Hypothalamus (tissue), 51 donors: ENCODE measurements at regions not wholly inside any gene's neighbourhood (a gene's known extent, or its start where the extent isn't known, plus 50 kb on each side); places are given as distances from the start of the nearest gene placed in this dataset.
"Not testable (repeated sequence)": the region's sequence is repeated elsewhere in the genome, so short reads cannot be mapped to it uniquely, and the experiment has no call there.

Experiments
- DNase-seq, 51 donors: peaks; one replicate each; lab custom pipeline; 2025; lab: John Stamatoyannopoulos, UW

DNA sequence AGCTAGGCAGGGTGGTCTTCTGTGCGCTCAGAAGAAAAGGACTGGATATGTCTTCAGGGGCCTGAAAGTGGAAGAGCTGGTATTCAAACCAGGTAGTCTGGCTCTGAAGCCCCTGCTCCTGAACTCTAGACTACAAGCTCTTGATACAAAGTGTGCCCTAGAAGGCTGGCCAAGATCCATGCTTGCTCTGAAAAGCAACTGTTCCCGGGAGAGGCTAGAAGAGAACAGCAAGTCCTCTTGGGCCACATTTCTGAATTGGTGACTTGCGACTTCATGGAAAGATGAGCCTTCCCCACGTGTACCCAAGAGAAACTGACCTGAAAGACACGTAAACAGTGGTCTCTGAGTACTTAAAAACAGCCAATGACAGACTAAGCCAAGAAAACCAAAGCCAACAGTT is 123.3 kb upstream of the GRIK3 start:
- peak in 12 of 51 donors; percentile 11 to 72 (median 32) for DNase-seq

DNA sequence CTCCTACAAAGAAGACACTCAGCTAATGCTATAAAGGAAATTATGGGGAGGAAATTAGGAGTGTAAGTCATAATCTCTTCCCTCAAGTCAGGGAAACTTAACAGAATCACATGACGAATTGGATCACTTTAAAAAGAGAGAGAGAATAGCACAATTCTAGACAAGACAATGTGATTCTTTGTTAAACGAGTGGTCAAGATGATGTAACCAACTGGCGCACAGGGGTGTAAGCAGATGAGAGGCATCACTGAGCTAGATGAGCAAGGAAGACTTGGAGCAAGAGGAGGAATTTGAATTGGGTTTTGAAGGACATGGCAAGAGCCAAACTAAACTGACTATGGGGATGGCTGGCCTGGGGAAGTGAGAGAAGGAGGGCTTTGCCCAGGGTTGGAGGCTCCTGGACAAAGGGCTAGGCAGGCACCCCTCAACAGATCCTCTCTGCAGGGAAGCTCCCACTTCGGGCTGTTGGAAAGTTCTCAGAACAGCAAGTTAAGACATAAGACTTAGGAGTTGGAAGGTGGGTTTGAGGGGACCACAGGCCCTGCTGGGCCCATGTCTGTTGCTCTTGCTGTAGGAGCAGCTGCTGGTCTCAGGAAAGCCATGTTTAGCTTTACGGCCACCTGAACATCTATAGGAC is 123.9 kb upstream of the GRIK3 start:
- DNase-seq = peak in 15 of 51 donors; percentile 8 to 73 (median 27)

DNA sequence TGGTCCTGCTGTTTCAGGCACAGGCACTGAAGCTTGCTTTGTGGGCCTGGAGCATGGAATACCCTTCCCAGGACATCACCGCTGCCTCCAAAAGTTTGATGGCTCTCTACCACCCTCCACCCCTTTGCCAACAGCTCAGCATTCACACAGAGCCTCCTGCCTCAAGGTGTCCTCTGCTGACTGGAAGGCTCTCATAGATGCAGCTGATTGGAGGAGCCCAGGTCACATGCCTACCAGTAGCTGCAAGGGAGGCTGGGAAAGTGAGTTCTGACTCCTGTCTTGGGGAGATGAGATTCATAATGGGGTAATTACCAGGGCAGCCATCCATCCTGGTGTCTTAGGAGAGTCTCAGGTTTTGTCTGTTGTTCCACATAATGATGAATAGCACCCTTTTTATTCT is 124.8 kb upstream of the GRIK3 start:
- no peak for DNase-seq

GRCh38 chr1:37161171-37161570 is 126.9 kb upstream of the GRIK3 start:
- no peak for DNase-seq

DNA sequence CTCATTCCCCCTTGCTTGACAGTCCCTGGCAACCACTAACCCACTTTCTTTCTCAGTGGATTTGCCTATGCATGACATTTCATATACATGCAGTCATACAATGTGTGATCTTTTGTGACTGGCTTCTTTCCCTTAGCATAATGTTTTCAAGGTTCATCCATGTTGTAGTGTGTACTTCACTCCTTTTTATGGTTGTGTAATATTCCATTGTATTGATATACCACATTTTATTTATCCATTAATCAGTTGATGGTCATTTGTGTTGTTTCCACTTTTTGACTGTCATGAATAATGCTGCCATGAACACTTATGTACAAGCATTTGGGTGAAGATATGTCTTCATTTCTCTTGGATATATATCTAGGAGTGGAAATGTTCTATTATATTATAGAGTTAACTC is 127.7 kb upstream of the GRIK3 start:
- DNase-seq = no peak

DNA sequence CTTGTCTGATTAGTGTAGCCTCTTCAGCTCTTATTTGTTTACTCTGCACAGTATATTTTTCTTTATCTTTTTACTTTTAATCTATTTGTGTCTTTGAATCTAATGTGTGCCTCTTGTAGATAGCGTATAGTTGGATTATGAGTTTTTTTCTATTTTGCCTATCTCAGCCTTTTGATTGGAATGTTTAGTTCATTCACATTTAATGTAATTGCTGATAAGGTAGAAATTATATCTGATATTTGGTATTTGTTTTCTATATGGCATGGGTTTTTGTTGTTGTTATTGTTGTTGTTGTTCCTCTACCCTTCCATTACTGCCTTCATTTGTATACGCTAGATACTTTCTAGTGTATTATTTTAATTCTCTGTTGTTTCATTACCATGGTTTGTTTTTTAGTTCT is 131.7 kb upstream of the GRIK3 start:
- no peak for DNase-seq

DNA sequence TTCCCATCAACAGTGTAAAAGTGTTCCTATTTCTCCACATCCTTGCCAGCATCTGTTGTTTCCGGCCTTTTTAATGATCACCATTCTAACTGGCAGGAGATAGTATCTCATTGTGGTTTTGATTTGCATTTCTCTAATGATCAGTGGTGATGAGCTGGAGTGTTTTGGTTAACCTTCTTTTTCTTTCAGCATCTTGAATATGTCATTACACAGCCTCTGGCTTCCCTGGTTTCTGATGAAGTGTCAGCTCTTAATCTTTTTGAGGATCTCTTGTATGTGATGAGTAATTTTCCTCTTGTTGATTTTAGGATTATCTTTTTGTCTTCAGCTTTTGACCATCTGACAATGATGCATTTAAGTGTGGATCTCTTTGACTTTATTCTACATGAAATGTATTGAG is 133.2 kb upstream of the GRIK3 start:
- DNase-seq = no peak

DNA sequence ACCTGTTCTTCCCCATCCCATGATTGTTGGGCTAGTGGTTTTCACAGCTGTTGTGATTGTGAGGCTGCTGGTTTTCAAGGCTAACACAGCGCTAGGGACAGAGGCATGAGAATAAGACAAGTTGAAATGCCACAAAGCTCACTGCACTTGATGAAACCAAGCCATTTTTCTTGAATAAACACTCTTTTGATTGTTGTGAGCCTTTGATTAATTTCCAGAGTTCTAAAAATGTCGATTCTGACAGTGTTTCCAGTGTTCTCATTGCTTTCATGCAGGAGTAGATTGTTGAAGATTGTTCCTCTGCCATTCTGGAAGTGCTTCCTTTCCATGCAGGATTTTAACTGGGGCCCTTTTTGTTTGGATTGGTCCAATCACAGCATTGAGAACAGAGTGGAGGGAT is 134.9 kb upstream of the GRIK3 start:
- DNase-seq = peak in 1 of 51 donors; percentile 16

DNA sequence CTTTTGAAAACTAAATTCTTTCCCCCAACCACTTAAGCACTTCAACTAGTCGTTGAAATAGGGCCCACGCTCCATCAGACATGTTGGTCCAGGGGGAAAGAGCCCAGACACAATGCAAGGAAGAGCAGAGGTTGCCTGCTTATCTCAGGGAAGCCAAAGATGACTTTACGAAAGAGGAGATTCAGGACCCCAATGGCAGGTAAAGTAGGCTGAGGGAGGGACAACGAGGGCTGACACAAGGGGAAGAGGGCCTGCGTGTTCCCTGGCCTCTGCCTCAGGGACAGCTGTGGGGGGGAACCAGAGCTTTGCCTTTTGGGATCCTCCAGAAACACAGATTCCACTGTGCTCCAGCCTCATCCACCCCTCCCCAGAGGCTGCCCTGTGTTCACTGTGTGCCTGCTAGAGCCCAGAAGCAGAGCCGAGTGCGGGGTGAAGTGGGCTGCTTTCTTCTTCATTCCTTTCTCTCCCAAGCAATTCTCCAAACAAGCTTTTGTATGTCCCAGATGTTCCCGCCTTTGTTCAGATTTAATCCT is 135.5 kb upstream of the GRIK3 start:
- no peak for DNase-seq

- DNase-seq = no peak
Observed at GRCh38 chr1:37171691-37172090, 137.4 kb upstream of the GRIK3 start.

GRCh38 chr1:37174341-37174740 is 140.0 kb upstream of the GRIK3 start:
- no peak for DNase-seq

DNA sequence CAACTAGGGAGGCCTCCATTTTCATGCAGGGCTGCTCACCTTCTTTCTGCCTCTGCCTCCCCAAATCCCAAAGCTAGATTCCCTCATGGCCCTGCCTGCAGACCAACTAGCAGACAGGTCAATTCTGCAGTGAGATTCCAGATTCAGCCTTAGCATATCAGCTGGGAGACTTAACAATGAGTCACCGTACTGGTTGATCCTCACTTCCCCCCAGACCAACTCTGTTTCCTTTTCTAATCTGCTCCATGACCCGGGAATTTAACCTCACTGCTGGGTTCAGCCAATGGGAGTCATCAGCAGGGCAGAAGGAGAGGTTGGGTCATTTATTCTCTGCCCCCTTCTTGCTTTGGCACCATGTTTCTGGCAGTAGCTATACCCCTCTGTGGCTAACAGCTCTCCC is 140.6 kb upstream of the GRIK3 start:
- DNase-seq = no peak

GRCh38 chr1:37175666-37176215 is 141.4 kb upstream of the GRIK3 start:
- no peak for DNase-seq

DNA sequence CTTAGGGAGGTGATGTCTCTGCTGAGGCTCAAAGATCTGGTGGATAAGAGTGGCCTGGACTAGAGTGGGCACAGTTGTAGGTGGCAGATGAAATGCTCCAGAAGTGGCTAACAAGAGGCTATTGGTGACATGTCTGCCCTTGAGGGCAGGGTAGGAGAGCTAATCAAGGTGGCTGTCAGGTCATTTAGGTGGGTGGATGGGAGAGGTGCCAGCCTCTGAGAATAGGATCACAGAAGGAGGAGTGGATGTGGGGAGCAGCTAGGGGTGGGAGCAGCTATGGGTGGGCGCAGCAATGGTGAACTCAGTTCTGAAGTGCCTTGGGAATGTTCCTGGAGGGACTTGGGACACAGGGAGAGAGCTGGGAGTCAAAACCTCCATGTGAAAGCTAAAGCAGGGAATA is 142.0 kb upstream of the GRIK3 start:
- DNase-seq = no peak

DNA sequence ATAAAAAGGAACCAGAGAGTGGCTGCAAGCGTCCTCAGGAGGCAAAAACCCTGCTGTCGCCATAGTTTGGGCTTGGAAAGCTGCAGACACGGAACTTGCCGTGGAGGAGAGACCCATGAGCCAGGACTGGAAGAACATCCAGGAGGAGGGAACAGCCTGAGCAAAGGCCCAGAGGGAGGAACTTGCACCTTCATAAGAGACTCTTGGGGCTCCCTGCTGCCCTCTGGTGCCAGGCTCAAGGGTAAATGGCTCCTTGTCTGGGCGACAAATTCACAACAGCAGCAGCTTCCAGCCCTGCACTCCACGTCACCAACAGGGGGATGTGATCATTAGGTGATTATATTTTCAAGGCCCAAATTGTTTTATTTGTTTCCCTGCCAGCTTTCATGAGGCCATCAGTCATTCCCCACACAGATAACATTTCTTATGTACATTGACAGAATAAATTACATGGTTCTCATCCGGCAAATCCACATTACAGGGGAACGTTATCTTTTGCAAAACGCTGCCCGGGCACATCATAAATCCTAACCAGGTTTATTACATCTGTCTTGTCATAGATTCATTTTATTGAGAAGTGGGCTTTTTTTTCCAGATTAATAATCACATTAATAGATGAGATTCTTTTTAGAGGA is 143.0 kb upstream of the GRIK3 start:
- DNase-seq = peak in 13 of 51 donors; percentile 8 to 42 (median 25)

DNA sequence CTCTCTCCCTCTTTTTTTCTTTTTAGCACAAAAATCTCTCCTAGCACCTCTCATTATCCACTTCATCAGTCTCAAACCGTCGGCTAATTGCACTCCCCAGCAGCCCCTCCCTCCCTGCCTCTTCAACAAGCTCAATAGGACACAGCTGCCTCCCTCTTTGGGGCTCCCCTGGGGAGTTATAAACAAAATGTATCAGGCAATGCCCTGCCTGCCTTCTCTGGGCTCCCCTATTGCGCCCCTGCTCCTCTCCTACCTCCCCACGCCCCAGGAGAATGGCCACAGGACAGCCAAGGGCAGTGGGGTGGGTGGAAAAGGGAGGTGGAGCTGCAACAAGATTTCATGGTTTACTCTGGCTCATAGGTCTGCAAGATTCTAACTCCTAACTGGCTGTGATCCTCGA is 147.1 kb upstream of the GRIK3 start:
- no peak for DNase-seq

GRCh38 chr1:37184789-37185188 is 150.5 kb upstream of the GRIK3 start:
- no peak for DNase-seq

DNA sequence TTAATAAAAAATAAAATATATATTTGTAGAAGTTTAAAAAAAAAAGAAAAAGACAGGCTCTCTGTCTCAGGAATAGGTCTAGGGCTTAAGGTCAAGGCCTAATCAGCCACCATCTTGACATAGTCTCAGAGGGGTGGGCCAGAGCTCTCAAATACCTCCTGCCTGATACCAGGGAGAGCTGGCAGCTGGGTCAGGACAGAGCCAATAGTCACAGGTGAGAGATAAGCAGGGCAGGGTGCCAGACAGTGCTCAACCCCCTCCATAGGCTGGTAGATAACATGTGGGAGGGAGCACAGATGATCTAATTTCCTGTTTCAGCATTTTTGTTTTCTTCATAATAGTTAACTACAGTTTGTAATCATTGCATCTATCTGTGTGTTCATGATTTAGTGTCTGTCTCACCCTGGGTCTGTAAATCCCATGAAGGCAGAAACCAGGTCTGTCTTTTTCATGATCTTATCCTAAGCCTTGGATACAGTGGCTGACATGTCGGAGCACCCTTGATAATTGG is 152.0 kb upstream of the GRIK3 start:
- no peak for DNase-seq

GRCh38 chr1:37189111-37189510 is 154.8 kb upstream of the GRIK3 start:
- no peak for DNase-seq

DNA sequence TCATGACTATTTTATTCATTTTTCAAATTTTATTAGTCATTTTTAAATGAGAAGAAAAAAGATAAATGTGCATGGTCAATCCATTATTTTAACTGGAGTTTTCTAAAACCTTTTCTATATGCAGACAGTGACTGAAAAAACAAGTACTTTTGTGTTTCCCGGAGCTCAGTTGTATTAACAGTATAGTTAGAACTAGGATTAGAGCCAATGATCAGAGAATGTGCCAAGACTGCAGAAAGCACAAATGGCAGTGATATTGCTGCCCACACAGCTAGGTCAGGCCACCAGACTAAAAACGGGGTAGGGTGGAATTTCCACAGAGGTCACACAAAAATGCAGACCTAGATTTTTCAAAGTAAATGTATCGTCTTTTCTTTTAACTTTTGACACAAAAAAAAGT is 163.1 kb upstream of the GRIK3 start:
- no peak for DNase-seq

- not testable (repeated sequence) for DNase-seq
Observed at GRCh38 chr1:37214305-37214704, 180.0 kb upstream of the GRIK3 start.

DNA sequence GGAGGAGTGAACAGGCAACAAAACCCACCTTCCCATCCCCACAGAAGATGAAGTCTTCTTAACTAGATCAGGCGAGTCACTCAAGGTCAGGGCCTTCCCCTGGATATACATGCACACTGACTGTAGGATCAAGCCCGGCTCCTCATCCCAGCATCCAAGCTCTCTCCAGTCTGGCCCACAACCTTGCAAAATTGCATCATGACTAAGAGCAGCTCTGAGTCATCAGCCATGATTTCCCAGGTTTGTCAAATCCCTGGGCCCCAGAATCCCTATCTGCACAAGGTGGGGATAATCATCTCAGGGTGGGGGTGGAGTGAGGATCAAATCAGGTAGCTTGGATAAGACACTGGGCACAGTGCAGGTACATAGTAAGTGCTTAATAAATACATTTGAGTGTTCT is 199.3 kb upstream of the GRIK3 start:
- peak in 1 of 51 donors; percentile 11 for DNase-seq
